Mesodermal cell (in vitro differentiated cells): ENCODE measurements at regions not wholly inside any gene's neighbourhood (a gene's known extent, or its start where the extent isn't known, plus 50 kb on each side); places are given as distances from the start of the nearest gene placed in this dataset.

ENCODE experiments used
- H3K27ac ChIP-seq: 2 replicates; pipeline ENCODE4 v1.7.0; 2013; ENCODE audit warnings: mild to moderate bottlenecking, low read depth, low read length, moderate library complexity; ENCODE audit not compliant: severe bottlenecking
- H3K36me3 ChIP-seq: 2 replicates; pipeline ENCODE4 v1.7.1; 2013; ENCODE audit warnings: mild to moderate bottlenecking, low read length, moderate library complexity; ENCODE audit not compliant: control insufficient read depth, insufficient read depth
- H3K4me1 ChIP-seq: one replicate; pipeline ENCODE4 v1.7.1; 2013; ENCODE audit warnings: mild to moderate bottlenecking, low read length; ENCODE audit not compliant: insufficient read depth, control insufficient read depth, poor library complexity, severe bottlenecking
- H3K4me3 ChIP-seq: 2 replicates; pipeline ENCODE4 v1.7.0; 2013; ENCODE audit warnings: low read length, control low read depth, mild to moderate bottlenecking; ENCODE audit not compliant: insufficient read depth, poor library complexity, severe bottlenecking; ENCODE audit errors: extremely low read depth
- H3K9me3 ChIP-seq: 2 replicates; pipeline ENCODE4 v1.7.1; 2013; ENCODE audit warnings: mild to moderate bottlenecking, low read length, moderate library complexity; ENCODE audit not compliant: control insufficient read depth
- WGBS, 2 experiments: methylation state at CpG; one replicate each; pipeline ENCODE4 v1.1.5; 2013; ENCODE audit warnings: missing lambda C conversion rate in 2 of 2; ENCODE audit not compliant: insufficient coverage in 2 of 2; 5-methylcytosine and 5-hydroxymethylcytosine counted together

DNA sequence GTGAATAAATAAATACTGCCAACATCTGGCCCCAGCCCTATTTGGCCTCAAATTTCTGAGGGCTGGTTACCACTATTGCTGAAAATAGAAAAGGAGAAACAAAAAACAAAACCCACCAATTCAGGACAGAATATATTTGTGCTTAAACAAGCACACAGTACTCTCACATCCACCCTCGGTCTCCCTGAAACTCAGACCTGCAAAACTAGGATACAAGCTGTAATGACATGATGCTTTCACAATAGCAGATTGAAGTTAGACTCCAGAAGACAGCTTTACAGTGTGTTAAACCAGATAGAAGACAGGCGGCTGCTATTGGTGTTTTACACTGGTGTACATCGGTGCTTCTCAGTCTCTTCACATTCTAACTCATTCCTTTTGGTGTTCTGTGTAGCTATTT, 214.9 kb upstream of the DMRT1 start:
- H3K4me1 ChIP-seq = no peaks in the 10 kb centered on the region
- no peaks in the 10 kb centered on the region for H3K9me3 ChIP-seq
- H3K27ac ChIP-seq = no peak overlapping the region
- H3K36me3 ChIP-seq = no peaks in the 10 kb centered on the region
- H3K4me3 ChIP-seq = no peak overlapping the region
- 85% methylated on average over 1 of the region's 3 CpGs; no CpG with 5 or more reads in 1 of the 2 experiments for WGBS, 2 experiments

DNA sequence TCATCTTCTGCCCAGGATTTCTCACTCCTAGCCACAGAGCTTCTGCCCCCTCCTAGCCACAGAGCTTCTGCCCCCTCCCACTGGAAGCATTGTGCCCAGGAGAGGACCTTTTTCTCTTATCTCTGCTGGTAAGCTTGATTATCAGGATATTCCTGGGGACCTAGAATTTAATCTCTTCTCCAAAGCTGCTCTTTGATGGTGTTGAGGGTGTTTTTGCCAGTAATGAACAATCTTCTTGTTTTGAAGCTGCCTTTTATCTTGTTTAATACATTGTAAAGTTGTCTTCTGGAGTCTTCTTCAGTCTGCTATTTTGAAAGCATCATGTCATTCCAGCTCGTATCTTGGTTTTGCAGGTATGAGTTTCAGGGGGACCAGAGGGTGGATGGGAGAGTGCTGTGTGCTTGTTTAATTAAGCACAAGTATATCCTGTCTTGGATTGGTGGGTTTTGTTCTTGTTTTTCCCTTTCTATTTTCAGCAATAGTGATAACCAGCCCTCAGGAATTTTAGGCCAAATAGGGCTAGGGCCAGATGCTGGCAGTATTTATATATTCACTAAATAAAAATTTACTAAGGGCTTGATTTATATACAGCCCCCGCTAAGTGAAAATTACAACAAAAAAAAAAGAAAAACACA, 214.0 kb upstream of the DMRT1 start:
- no peak overlapping the region for H3K27ac ChIP-seq
- WGBS, 2 experiments = 100% methylated on average over 1 of the region's 2 CpGs; no CpG with 5 or more reads in 1 of the 2 experiments
- no peak overlapping the region for H3K4me3 ChIP-seq
- H3K4me1 ChIP-seq = no peaks in the 10 kb centered on the region
- no peaks in the 10 kb centered on the region for H3K9me3 ChIP-seq
- H3K36me3 ChIP-seq = no peaks in the 10 kb centered on the region

DNA sequence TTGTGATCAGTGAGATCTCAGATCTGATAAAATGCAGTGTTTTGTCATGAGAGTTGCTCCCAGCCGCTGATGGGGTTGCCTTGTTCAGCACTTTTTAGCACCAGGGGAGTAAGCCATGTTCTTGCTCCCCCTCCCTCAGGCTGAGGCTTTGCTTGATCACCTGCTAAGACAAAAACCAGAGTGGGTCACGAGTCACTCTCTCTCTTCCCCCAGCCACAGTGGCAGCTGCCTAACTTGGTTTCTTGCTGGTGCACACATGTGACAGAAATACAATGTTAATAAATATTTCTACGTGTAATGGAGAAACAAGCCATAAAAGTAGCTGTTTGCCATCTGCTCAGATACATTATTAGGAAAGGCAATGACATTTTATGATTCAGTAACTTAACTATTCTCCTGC, 212.4 kb upstream of the DMRT1 start:
- Histone ChIP-seq H3K27ac (no peak overlapping the region), H3K9me3 (no peaks in the 10 kb centered on the region), H3K4me3 (no peak overlapping the region), H3K4me1 (no peaks in the 10 kb centered on the region), H3K36me3 (no peaks in the 10 kb centered on the region)
- WGBS, 2 experiments = 82 to 86% methylated on average over 1 of the region's 3 CpGs

DNA sequence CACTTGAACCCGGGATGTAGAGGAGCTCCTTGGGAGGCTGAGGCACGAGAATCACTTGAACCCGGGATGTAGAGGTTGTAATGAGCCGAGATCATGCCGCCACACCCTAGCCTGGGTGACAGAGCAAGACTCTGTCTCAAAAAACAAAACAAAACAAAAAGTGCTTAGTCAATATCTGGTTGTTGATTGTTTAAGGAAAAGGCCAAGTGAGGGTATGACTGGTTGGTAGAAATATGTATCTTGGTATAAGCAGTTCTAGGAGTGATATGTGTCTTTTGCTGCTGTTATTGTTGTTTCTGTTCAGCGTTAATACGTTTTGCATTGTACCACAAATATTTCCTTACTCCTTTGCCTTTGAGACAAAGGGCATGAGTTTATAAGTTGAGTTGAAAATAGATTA, 210.7 kb upstream of the DMRT1 start:
- no peaks in the 10 kb centered on the region for H3K4me1 ChIP-seq
- H3K4me3 ChIP-seq = no peak overlapping the region
- 91 to 95% methylated on average over 2 to 5 of the region's 7 CpGs for WGBS, 2 experiments
- no peaks in the 10 kb centered on the region for H3K36me3 ChIP-seq
- no peaks in the 10 kb centered on the region for H3K9me3 ChIP-seq
- H3K27ac ChIP-seq = no peak overlapping the region

DNA sequence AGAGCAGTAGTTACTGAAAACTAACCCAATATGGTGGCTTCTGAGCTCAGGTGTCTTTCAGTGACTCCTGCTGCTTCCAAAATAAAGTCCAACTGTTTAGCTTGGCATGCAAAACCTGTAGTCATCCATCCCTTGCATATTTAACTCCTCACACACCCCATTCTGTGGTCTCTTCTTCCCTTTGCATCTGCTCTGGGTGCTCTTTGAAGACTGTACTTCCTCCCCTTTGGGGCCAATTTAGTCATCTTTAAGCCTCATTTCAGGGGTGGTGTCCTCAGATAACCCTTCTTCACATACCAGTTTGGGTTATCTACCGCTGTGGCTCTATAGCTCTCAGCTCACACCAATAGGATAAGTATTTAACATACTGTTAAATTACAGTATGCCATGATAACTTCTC, 209.9 kb upstream of the DMRT1 start:
- Histone ChIP-seq H3K27ac (no peak overlapping the region), H3K9me3 (no peaks in the 10 kb centered on the region)
- WGBS, 2 experiments = no CpG with 5 or more reads among the region's 1 CpG

DNA sequence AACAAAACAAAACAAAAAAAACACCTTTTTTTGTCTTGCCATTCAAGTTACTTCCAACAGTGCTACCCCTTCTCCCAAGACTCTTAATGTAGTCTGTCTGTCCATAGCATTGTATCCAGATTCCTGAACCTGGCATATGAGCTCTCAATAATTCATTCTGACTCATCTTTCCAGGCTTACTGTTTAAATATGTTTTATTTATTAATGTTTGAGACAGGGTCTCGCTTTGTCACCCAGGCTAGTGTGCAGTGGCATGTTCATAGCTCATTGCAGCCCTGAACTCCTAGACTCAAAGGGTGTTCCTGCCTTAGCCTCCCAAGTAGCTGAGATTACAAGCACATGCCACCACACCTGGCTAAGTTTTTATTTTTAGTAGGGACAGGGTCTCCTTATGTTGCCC, 208.0 kb upstream of the DMRT1 start:
- H3K4me3 ChIP-seq = no peak overlapping the region
- no peaks in the 10 kb centered on the region for H3K36me3 ChIP-seq

More for the DNA sequence above, 209.9 kb upstream of the DMRT1 start:
- no peaks in the 10 kb centered on the region for H3K4me1 ChIP-seq
- no peaks in the 10 kb centered on the region for H3K36me3 ChIP-seq
- H3K4me3 ChIP-seq = no peak overlapping the region

DNA sequence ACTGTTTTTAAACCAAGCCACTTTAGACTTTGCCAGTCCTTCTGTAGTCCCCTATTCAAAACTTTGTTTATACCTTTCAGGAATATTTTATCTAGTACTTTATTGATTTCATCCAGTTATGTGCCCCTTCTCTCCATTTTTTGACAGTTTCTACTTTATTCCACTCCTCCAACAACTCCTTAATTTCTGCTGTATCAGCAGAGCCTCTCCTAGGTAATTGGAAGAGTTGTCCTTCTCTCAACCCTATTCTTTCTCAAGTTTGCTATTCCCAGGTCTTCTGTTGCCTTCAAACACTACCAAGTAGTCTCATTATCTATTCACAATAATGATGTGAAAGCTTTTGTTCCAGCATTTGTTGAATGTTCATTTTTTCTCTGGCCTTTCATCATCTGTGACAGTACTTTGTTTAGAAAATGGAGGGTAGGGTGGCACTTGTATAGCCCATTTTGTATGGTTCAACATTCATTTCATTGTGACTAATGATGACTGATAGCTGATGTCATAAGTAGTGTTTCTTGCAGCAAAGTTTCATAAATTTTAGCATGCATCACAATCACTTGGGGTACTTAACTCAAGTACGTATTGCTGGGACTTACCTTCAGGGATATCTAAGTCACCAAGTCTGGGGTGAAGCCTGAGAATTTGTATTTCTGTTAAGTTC, 204.4 kb upstream of the DMRT1 start:
- Histone ChIP-seq H3K36me3 (no peaks in the 10 kb centered on the region), H3K4me1 (no peaks in the 10 kb centered on the region), H3K27ac (no peak overlapping the region), H3K9me3 (no peaks in the 10 kb centered on the region), H3K4me3 (no peak overlapping the region)
- WGBS, 2 experiments = 83% methylated on average over 1 of the region's 1 CpG; no CpG with 5 or more reads in 1 of the 2 experiments

More for the DNA sequence above, 208.0 kb upstream of the DMRT1 start:
- H3K27ac ChIP-seq = no peak overlapping the region
- 80% methylated on average over 1 of the region's 1 CpG; no CpG with 5 or more reads in 1 of the 2 experiments for WGBS, 2 experiments
- H3K4me1 ChIP-seq = no peaks in the 10 kb centered on the region
- H3K9me3 ChIP-seq = no peaks in the 10 kb centered on the region

DNA sequence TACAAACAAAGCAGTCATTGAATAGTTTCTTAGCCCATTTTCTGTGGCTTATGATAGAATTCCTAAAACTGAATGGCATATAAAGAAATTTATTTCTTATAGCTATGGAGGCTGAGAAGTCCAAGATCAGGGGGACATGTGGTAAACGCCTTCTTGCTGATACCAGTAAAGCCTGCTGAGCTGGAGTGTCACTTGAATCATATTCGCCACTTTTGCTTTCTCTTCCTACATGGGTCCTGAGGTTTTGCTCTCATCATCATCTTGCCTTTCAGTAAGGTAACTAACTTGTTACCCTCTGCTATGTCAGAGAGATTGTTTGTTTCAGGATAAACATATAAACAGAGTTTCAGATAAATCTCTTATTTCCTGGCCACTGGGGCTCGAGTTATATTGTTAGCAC, 203.3 kb upstream of the DMRT1 start:
- H3K4me3 ChIP-seq = no peak overlapping the region
- 73 to 94% methylated on average over 2 to 3 of the region's 3 CpGs for WGBS, 2 experiments
- no peak overlapping the region for H3K27ac ChIP-seq
- no peaks in the 10 kb centered on the region for H3K9me3 ChIP-seq
- H3K36me3 ChIP-seq = no peaks in the 10 kb centered on the region
- no peaks in the 10 kb centered on the region for H3K4me1 ChIP-seq

DNA sequence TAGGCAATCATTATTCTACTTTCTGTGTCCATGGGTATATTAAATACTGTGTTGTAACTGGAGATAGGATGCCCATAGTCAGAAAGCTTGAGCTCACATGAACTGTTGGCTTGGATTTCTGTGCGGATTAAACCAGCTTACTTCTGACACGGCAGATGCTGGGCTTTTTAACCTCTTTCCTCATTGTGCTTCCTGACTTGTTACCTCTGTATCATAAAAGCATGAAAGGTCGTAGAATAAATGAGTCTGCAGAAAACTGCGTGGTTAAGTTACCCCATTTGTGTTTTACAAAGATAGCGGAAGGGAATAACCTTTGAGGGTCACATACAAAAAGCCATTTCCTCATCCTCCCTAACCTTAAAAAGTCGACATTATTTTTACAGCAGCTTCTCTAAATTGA, 199.5 kb upstream of the DMRT1 start:
- Histone ChIP-seq H3K4me1 (no peaks in the 10 kb centered on the region), H3K36me3 (no peaks in the 10 kb centered on the region), H3K9me3 (no peaks in the 10 kb centered on the region), H3K4me3 (no peak overlapping the region), H3K27ac (no peak overlapping the region)
- 94 to 96% methylated on average over 5 of the region's 6 CpGs for WGBS, 2 experiments

DNA sequence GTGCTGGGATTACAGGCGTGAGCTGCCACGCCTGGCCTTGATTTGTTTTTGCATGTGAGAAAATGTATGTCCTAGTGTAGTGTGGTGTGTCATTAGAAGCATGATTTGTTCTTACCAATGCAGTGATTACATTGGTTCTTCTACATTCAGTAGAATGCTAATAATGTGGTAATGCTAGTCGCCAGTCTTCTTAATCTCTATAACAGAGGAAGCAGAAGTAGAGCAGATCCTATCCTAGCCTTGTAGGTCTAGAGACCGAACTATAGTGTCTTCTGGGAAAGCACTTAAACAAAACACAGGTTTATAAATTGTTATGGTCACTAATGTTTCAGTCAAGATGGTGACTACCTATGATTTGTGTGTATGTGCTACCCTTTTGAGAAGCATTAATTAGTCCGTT, 197.5 kb upstream of the DMRT1 start:
- Histone ChIP-seq H3K36me3 (no peaks in the 10 kb centered on the region), H3K4me3 (no peak overlapping the region), H3K27ac (no peak overlapping the region), H3K9me3 (no peaks in the 10 kb centered on the region), H3K4me1 (no peaks in the 10 kb centered on the region)
- 89 to 95% methylated on average over 3 to 4 of the region's 5 CpGs for WGBS, 2 experiments

DNA sequence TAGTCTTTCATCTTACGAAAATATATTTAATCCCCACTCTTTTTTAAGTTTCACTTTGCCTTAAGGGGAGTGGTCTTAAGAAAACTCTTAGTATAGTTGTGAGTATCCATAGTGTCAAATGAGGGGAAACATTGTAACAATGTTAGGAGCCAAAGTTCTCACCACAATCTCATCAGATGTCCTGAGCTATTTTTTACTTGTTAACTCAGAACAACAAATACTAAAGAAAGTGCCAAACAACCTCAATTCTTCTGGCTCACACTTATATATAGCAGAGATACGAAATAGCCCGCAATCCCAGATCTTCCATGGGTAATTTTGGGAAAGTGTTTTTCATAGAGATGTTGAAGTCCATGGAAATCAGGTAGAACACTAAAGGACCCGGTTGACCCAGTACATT, 194.0 kb upstream of the DMRT1 start:
- no peaks in the 10 kb centered on the region for H3K9me3 ChIP-seq
- no peaks in the 10 kb centered on the region for H3K4me1 ChIP-seq
- 92 to 100% methylated on average over 2 of the region's 4 CpGs for WGBS, 2 experiments
- H3K27ac ChIP-seq = no peak overlapping the region
- no peaks in the 10 kb centered on the region for H3K36me3 ChIP-seq
- no peak overlapping the region for H3K4me3 ChIP-seq
